K562 (cell line): ENCODE measurements at regions not wholly inside any gene's neighbourhood (a gene's known extent, or its start where the extent isn't known, plus 50 kb on each side); places are given as distances from the start of the nearest gene placed in this dataset.

Experiments used
- CBX2 ChIP-seq: fragments of 200-600 bp; sonication (generic); IDR thresholded peaks from one replicate; pipeline ENCODE4 v1.6.1; 2012; ENCODE audit warnings: mild to moderate bottlenecking, low read length, inconsistent platforms; ENCODE audit not compliant: insufficient read depth, poor library complexity, severe bottlenecking
- CBX3 ChIP-seq, 2 experiments: IDR thresholded peaks; 1 replicate in 1 of 2; 2 replicates in 1 of 2; pipeline ENCODE4 v1.6.1; 2012; ENCODE audit warnings: inconsistent platforms in 2 of 2, low read length in 2 of 2, borderline replicate concordance in 1 of 2, control low read depth in 1 of 2
- EGR1 ChIP-seq: fragments of 450-650 bp; conservative IDR thresholded peaks from 2 replicates; pipeline ENCODE4 v1.6.1; 2017; ENCODE audit warnings: mild to moderate bottlenecking
- FOXM1 ChIP-seq, 2 experiments: fragments of 450-650 bp in 1 of 2; sonication (generic) in 1 of 2; formaldehyde crosslinking in 1 of 2; IDR thresholded peaks; 2 replicates each; pipeline versions ENCODE4 v1.6.1 to v1.9.0; 2017 to 2022; ENCODE audit warnings: low read depth in 2 of 2, mild to moderate bottlenecking in 2 of 2, missing genetic modification reagents in 1 of 2, moderate library complexity in 1 of 2
- GABPA ChIP-seq: fragments of 200-800 bp; sonication (Bioruptor generic); conservative IDR thresholded peaks from 2 replicates; pipeline ENCODE4 v1.6.1; 2016; ENCODE audit warnings: low read depth, missing genetic modification characterization, missing compliant biosample characterization
- NBN ChIP-seq: fragments of 450-650 bp; IDR thresholded peaks from 2 replicates; pipeline ENCODE4 v1.6.1; 2016; ENCODE audit warnings: low read depth, mild to moderate bottlenecking
- RBM14 ChIP-seq: fragments of 200-400 bp; formaldehyde crosslinking; IDR thresholded peaks from 2 replicates; pipeline ENCODE4 v1.6.1; 2018; ENCODE audit warnings: low read depth, mild to moderate bottlenecking, low read length, moderate library complexity, borderline replicate concordance; ENCODE audit not compliant: insufficient read depth
- RUNX1 ChIP-seq: sonication (generic); IDR thresholded peaks from 2 replicates; pipeline ENCODE4 v1.6.1; 2016; ENCODE audit warnings: antibody characterized with exemption, low read depth
- SMARCA4 ChIP-seq: fragments of 450-650 bp; IDR thresholded peaks from 2 replicates; pipeline ENCODE4 v1.6.1; 2016
- SPI1 ChIP-seq: IDR thresholded peaks from 2 replicates; pipeline ENCODE4 v1.6.1; 2011; ENCODE audit warnings: low read depth, low read length, control low read depth, borderline replicate concordance
- TCFL5 ChIP-seq: fragments of 250-450 bp; sonication (Bioruptor Pico); conservative IDR thresholded peaks from 2 replicates; pipeline ENCODE4 v1.6.1; 2021; ENCODE audit warnings: mild to moderate bottlenecking, moderate library complexity, matching md5 sums
- ZNF316 ChIP-seq: fragments of 450-650 bp; IDR thresholded peaks from 2 replicates; pipeline ENCODE4 v1.6.1; 2016
- ZNF384 ChIP-seq: IDR thresholded peaks from 2 replicates; pipeline ENCODE4 v1.6.1; 2012; ENCODE audit warnings: low read depth, low read length, improper control_type of control experiment
- ZNF436 ChIP-seq: fragments of 250-450, 450-650 bp; sonication (Bioruptor Pico); formaldehyde crosslinking; IDR thresholded peaks from 2 replicates; pipeline ENCODE4 v1.7.0; 2020; ENCODE audit warnings: mild to moderate bottlenecking
- ZNF444 ChIP-seq: fragments of 250-450 bp; sonication (Bioruptor Pico); IDR thresholded peaks from 2 replicates; pipeline ENCODE4 v1.4.0; 2020; ENCODE audit warnings: mild to moderate bottlenecking, moderate library complexity
- ZNF551 ChIP-seq: fragments of 250-450 bp; sonication (Bioruptor Pico); IDR thresholded peaks from 2 replicates; pipeline ENCODE4 v1.5.0; 2021; ENCODE audit warnings: mild to moderate bottlenecking, moderate library complexity
- ZNF644 ChIP-seq: fragments of 200-800 bp; sonication (Bioruptor generic); IDR thresholded peaks from 2 replicates; pipeline ENCODE4 v1.6.1; 2016; ENCODE audit warnings: low read depth, missing genetic modification characterization, missing compliant biosample characterization
- ZNF668 ChIP-seq: fragments of 250-450 bp; sonication (Bioruptor Pico); IDR thresholded peaks from 2 replicates; pipeline ENCODE4 v1.8.0; 2022; ENCODE audit warnings: mild to moderate bottlenecking, inconsistent platforms
- TF ChIP-seq, protein P1 (sequence below): fragments of 450-650 bp; IDR thresholded peaks from 2 replicates; pipeline ENCODE4 v1.6.1; 2016
- TF ChIP-seq, protein P2 (sequence below): fragments of 450-650 bp; IDR thresholded peaks from 2 replicates; pipeline ENCODE4 v1.6.1; 2018; ENCODE audit warnings: mild to moderate bottlenecking, low read depth; ENCODE audit not compliant: partially characterized antibody
- TF ChIP-seq, protein P3 (sequence below): fragments of 450-650 bp; IDR thresholded peaks from 2 replicates; pipeline ENCODE4 v1.6.1; 2017; ENCODE audit warnings: mild to moderate bottlenecking, moderate library complexity
- TF ChIP-seq, protein P4 (sequence below), 2 experiments: fragments of 450-650 bp; IDR thresholded peaks; 2 replicates each; pipeline ENCODE4 v1.6.1; 2018; ENCODE audit warnings: mild to moderate bottlenecking in 2 of 2, low read depth in 1 of 2; ENCODE audit not compliant: partially characterized antibody in 2 of 2

DNA sequence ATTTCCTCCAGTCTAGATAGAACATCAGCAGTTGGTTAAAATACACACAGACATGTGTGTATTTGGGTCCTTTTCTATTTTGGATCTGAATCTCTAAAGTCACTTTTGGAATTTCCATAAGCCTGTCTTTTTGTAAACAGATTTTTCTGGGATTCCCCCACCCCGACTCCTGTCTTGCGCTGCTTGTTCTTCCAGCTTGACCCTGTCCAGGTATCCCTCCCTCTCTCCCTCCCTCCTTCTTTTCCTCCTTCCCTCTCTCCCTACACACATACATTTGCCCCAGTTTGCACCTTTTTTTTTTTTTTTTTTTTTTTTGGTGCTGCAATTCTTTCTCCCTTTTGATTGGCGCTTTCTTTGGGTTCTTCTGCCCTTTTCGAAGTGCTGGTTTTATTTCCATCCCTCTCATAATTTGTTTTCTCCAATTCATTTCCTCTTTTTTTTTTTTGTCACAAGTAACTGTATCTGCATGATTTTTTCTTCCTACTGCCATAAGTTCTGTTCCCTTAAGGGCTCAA is 114.8 kb upstream of the SERTAD2 start (continued):
- TF ChIP-seq FOXM1 (IDR thresholded peaks at IDR 0.05; ENCODE audit: low read depth) (no peak), FOXM1 (CRISPR knock-in tag; IDR thresholded peaks at IDR 0.05; ENCODE audit: low read depth) (no peak), CBX2 (no peak), EGR1 (no peak), RUNX1 (no peak), ZNF668 (CRISPR knock-in tag) (no peak), ZNF436 (no peak), SPI1 (peak; percentile 43; the same call in 1 of the 2 replicates), ZNF444 (no peak), NBN (no peak), CBX3 (IDR thresholded peaks at IDR 0.05; ENCODE audit: borderline replicate concordance in 1 of 2, low read length in 2 of 2) (no peak), TCFL5 (CRISPR knock-in tag) (no peak), ZNF316 (no peak), ZNF644 (tag) (no peak), RBM14 (no peak), SMARCA4 (0 out of 2 replicates have a peak, but pooled peaks have one; percentile 7), ZNF384 (0 out of 2 replicates have a peak, but pooled peaks have one; percentile 39), GABPA (0 out of 2 replicates have a peak, but pooled peaks have one; percentile 2), ZNF551 (no peak)
- TF ChIP-seq, protein P1, sequence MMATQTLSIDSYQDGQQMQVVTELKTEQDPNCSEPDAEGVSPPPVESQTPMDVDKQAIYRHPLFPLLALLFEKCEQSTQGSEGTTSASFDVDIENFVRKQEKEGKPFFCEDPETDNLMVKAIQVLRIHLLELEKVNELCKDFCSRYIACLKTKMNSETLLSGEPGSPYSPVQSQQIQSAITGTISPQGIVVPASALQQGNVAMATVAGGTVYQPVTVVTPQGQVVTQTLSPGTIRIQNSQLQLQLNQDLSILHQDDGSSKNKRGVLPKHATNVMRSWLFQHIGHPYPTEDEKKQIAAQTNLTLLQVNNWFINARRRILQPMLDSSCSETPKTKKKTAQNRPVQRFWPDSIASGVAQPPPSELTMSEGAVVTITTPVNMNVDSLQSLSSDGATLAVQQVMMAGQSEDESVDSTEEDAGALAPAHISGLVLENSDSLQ: 0 out of 2 replicates have a peak, but pooled peaks have one; percentile 38
- TF ChIP-seq, protein P2, sequence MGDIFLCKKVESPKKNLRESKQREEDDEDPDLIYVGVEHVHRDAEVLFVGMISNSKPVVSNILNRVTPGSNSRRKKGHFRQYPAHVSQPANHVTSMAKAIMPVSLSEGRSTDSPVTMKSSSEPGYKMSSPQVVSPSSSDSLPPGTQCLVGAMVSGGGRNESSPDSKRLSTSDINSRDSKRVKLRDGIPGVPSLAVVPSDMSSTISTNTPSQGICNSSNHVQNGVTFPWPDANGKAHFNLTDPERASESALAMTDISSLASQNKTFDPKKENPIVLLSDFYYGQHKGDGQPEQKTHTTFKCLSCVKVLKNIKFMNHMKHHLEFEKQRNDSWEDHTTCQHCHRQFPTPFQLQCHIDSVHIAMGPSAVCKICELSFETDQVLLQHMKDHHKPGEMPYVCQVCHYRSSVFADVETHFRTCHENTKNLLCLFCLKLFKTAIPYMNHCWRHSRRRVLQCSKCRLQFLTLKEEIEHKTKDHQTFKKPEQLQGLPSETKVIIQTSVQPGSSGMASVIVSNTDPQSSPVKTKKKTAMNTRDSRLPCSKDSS: no peak
- TF ChIP-seq, protein P3, sequence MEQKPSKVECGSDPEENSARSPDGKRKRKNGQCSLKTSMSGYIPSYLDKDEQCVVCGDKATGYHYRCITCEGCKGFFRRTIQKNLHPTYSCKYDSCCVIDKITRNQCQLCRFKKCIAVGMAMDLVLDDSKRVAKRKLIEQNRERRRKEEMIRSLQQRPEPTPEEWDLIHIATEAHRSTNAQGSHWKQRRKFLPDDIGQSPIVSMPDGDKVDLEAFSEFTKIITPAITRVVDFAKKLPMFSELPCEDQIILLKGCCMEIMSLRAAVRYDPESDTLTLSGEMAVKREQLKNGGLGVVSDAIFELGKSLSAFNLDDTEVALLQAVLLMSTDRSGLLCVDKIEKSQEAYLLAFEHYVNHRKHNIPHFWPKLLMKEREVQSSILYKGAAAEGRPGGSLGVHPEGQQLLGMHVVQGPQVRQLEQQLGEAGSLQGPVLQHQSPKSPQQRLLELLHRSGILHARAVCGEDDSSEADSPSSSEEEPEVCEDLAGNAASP: no peak
- TF ChIP-seq, protein P4, sequence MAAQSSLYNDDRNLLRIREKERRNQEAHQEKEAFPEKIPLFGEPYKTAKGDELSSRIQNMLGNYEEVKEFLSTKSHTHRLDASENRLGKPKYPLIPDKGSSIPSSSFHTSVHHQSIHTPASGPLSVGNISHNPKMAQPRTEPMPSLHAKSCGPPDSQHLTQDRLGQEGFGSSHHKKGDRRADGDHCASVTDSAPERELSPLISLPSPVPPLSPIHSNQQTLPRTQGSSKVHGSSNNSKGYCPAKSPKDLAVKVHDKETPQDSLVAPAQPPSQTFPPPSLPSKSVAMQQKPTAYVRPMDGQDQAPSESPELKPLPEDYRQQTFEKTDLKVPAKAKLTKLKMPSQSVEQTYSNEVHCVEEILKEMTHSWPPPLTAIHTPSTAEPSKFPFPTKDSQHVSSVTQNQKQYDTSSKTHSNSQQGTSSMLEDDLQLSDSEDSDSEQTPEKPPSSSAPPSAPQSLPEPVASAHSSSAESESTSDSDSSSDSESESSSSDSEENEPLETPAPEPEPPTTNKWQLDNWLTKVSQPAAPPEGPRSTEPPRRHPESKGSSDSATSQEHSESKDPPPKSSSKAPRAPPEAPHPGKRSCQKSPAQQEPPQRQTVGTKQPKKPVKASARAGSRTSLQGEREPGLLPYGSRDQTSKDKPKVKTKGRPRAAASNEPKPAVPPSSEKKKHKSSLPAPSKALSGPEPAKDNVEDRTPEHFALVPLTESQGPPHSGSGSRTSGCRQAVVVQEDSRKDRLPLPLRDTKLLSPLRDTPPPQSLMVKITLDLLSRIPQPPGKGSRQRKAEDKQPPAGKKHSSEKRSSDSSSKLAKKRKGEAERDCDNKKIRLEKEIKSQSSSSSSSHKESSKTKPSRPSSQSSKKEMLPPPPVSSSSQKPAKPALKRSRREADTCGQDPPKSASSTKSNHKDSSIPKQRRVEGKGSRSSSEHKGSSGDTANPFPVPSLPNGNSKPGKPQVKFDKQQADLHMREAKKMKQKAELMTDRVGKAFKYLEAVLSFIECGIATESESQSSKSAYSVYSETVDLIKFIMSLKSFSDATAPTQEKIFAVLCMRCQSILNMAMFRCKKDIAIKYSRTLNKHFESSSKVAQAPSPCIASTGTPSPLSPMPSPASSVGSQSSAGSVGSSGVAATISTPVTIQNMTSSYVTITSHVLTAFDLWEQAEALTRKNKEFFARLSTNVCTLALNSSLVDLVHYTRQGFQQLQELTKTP (IDR thresholded peaks at IDR 0.05; ENCODE audit: low read depth in 1 of 2, partially characterized antibody in 2 of 2): no peak
